Tibial artery (tissue), 4 donors: ENCODE measurements at regions not wholly inside any gene's neighbourhood (a gene's known extent, or its start where the extent isn't known, plus 50 kb on each side); places are given as distances from the start of the nearest gene placed in this dataset.

Experiments
- DNase-seq, 2 donors: peaks; one replicate each; pipeline ENCODE4 v3.0.0-alpha.2; 2019
- H3K27ac ChIP-seq, 2 donors: fragments of 200-600 bp; sonication (generic) in 1 of 2; 1 replicate in 1 of 2; 2 replicates in 1 of 2; pipeline ENCODE4 v1.5.1; 2018 to 2019; ENCODE audit warnings: mild to moderate bottlenecking in 1 of 2
- H3K27me3 ChIP-seq, 2 donors: fragments of 200-600 bp; sonication (generic) in 1 of 2; one replicate each; pipeline versions ENCODE4 v1.5.1 to v1.6.0; 2016 to 2019
- H3K36me3 ChIP-seq, 3 donors: fragments of 200-600 bp; sonication (generic) in 2 of 3; one replicate each; pipeline ENCODE4 v1.5.1; 2016 to 2019; ENCODE audit warnings: mild to moderate bottlenecking in 2 of 3
- H3K4me1 ChIP-seq, 4 donors: fragments of 200-600 bp; sonication (generic) in 2 of 4; 1 replicate in 3 of 4; 2 replicates in 1 of 4; pipeline ENCODE4 v1.5.1; 2016 to 2019
- H3K4me3 ChIP-seq, 2 donors: fragments of 200-600 bp; sonication (generic) in 1 of 2; 1 replicate in 1 of 2; 2 replicates in 1 of 2; pipeline ENCODE4 v1.5.1; 2018 to 2019; ENCODE audit warnings: mild to moderate bottlenecking in 2 of 2
- H3K9me3 ChIP-seq, 3 donors: fragments of 200-600 bp; sonication (generic) in 1 of 3; one replicate each; pipeline ENCODE4 v1.5.1; 2016 to 2019
- intact Hi-C: fragments of 100-400 bp; cut with DNase I; formaldehyde crosslinking; loops from one replicate; pipeline ENCODE4 v1.15.0; 2023; ENCODE audit warnings: low total_unique reads
- TF ChIP-seq, protein P1 (sequence below), 2 experiments: fragments of 200-600 bp in 1 of 2; fragments of 450-650 bp in 1 of 2; IDR thresholded peaks; one replicate each; pipeline ENCODE4 v1.5.1; 2017 to 2019; ENCODE audit warnings: antibody characterized with exemption in 2 of 2, mild to moderate bottlenecking in 1 of 2, moderate library complexity in 1 of 2

DNA sequence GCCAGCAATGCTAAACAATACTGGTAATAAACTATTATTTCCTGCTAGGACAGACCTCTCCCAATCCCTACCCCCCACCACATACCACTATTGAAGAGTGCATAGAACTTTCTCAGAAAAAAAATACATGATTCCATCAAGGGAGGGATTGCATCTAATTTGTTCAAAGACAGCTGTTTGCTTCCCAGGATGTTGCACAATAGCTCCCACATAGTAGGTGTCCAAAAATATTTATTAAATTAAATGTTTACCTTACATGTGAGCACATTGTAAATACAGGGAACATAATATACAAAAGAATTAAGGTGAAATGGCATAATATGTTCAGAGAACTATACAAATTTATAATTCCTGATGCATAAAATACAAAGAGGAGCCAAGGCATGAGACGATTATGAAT, 1111.8 kb upstream of the LCORL start:
- H3K4me1 ChIP-seq: no peaks in the 10 kb centered on the region
- no peaks in the 10 kb centered on the region for H3K36me3 ChIP-seq
- no peaks in the 10 kb centered on the region for H3K27me3 ChIP-seq
- no peaks in the 10 kb centered on the region for H3K9me3 ChIP-seq
- intact Hi-C loops: no loop called here
- TF ChIP-seq, protein P1, sequence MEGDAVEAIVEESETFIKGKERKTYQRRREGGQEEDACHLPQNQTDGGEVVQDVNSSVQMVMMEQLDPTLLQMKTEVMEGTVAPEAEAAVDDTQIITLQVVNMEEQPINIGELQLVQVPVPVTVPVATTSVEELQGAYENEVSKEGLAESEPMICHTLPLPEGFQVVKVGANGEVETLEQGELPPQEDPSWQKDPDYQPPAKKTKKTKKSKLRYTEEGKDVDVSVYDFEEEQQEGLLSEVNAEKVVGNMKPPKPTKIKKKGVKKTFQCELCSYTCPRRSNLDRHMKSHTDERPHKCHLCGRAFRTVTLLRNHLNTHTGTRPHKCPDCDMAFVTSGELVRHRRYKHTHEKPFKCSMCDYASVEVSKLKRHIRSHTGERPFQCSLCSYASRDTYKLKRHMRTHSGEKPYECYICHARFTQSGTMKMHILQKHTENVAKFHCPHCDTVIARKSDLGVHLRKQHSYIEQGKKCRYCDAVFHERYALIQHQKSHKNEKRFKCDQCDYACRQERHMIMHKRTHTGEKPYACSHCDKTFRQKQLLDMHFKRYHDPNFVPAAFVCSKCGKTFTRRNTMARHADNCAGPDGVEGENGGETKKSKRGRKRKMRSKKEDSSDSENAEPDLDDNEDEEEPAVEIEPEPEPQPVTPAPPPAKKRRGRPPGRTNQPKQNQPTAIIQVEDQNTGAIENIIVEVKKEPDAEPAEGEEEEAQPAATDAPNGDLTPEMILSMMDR (IDR thresholded peaks at IDR 0.05): no peak
- no peak overlapping the region for H3K4me3 ChIP-seq
- no peak for DNase-seq
- no peak overlapping the region for H3K27ac ChIP-seq

DNA sequence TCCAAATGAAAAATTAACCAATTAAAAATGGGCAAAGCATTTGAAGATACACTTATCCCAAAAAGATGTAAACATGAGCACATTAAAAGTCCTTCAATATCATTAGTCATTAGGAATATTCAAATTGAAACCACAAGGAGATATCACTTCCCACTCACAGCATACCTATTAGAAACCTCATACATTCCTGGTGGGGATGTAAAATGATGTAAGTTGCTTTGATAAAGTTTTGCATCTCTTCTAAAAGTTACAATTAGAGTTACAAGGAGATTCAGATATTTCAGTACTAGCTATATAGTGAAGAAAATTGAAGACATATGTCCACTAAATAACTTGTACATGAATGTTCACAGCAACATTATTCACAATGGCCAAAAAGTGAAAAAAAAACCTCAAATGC, 1109.3 kb upstream of the LCORL start:
- H3K36me3 ChIP-seq: no peaks in the 10 kb centered on the region
- H3K27me3 ChIP-seq: no peaks in the 10 kb centered on the region
- TF ChIP-seq, protein P1 (IDR thresholded peaks at IDR 0.05): no peak
- intact Hi-C loops: no loop called here
- DNase-seq: no peak
- no peak overlapping the region for H3K4me3 ChIP-seq
- H3K9me3 ChIP-seq: no peaks in the 10 kb centered on the region
- no peak overlapping the region for H3K27ac ChIP-seq
- no peaks in the 10 kb centered on the region for H3K4me1 ChIP-seq

DNA sequence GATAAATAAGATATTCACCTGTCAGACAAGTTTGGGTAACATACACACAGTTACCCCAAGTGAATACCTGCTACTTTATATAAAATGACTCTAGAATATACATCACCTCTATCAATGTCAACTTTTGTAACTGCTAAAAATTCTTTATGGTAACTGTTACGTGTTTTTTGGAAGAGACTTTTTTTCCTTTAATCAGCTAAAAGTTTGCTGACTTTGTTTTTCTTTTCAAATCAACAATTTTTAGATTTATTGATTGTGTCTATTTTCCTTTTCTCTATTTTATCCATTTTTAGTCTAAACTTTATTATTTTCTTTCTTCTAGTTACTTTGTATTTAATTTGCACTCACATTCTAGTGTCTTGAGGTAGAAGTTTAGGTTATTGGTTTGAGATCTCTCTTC, 1106.6 kb upstream of the LCORL start:
- no peaks in the 10 kb centered on the region for H3K36me3 ChIP-seq
- DNase-seq: no peak
- no peaks in the 10 kb centered on the region for H3K9me3 ChIP-seq
- intact Hi-C loops: no loop called here
- no peak overlapping the region for H3K4me3 ChIP-seq
- H3K27ac ChIP-seq: no peak overlapping the region
- H3K27me3 ChIP-seq: no peaks in the 10 kb centered on the region
- TF ChIP-seq, protein P1 (IDR thresholded peaks at IDR 0.05): no peak
- H3K4me1 ChIP-seq: no peaks in the 10 kb centered on the region

DNA sequence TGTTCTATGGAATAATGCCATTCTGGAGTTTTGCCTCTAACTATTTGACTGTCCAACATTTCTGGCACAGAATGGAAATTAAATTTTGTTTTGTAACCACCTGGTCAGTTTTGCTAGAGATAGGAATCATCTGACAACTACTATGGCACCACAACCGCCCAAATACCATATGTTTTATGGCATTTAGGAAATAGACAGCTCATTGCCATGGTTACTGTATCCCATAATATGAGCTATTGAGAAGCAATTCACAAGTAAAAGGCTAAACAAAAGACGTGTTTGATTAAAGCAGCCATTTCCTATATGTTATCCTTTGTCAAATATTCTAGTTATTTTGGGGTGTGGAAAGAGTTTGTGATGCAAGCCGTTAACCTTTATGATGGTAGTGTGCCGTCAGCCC, 1105.3 kb upstream of the LCORL start:
- Histone ChIP-seq H3K4me3 (no peak overlapping the region), H3K9me3 (no peaks in the 10 kb centered on the region), H3K4me1 (no peaks in the 10 kb centered on the region), H3K27me3 (no peaks in the 10 kb centered on the region), H3K27ac (no peak overlapping the region), H3K36me3 (no peaks in the 10 kb centered on the region)
- no peak for DNase-seq
- TF ChIP-seq, protein P1 (IDR thresholded peaks at IDR 0.05): no peak
- intact Hi-C loops: no loop called here

DNA sequence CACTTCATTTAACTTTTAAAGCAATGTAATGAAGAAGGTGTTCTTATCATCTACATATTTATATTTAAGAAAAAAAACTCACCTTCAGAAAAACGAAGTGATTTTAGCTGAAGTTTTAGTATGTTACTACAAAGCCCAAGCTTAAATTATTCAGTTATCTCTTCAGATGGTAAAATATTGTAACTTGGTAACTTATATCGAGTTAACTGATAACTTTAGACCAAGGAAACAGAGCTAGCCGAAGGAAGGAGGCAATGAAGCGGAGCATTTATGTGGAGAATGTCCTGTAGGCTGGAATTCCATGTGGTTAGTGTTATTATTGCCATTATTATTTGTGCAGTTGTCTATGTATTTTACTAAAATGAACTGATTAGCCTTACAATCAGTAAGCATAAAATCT, 1102.1 kb upstream of the LCORL start:
- Histone ChIP-seq H3K4me1 (no peaks in the 10 kb centered on the region), H3K27me3 (no peaks in the 10 kb centered on the region), H3K9me3 (no peaks in the 10 kb centered on the region), H3K4me3 (no peak overlapping the region), H3K27ac (no peak overlapping the region), H3K36me3 (no peaks in the 10 kb centered on the region)
- TF ChIP-seq, protein P1 (IDR thresholded peaks at IDR 0.05): no peak
- no peak for DNase-seq
- intact Hi-C loops: no loop called here

DNA sequence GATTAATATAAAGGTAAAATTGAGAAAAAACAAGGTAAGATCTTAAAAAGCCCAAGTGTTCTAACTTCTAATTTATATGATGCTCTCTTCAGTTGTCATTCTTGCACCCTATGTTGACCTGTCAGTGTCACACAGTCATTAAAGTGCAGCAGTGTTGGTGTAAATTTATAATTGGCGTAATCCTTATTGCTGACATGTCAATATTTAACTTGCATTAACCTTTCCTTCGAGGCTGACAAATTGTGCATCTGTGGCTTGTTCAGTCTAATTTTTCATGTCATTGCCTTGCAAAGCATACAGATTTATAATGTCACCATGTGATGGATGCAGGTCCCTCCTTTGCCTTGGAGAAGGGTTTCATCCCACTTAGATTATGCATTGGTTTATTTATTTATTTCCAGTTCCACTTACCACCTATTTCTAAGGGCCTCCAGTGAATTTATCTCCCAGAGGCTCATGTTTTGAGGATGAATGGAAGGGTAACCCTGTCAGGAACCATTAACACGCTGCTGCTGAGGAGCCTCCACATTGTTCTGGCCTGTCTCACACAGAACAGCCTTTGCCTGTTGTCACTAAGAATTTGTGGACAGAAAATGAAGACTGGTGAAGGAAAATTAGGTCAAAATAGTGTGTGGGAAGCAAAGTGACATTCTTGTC, 1098.5 kb upstream of the LCORL start:
- H3K4me1 ChIP-seq: no peaks in the 10 kb centered on the region
- H3K9me3 ChIP-seq: no peaks in the 10 kb centered on the region
- TF ChIP-seq, protein P1 (IDR thresholded peaks at IDR 0.05): no peak
- DNase-seq: no peak
- no peaks in the 10 kb centered on the region for H3K27me3 ChIP-seq
- H3K27ac ChIP-seq: no peak overlapping the region
- H3K4me3 ChIP-seq: no peak overlapping the region
- intact Hi-C loops: no loop called here
- no peaks in the 10 kb centered on the region for H3K36me3 ChIP-seq
